ENCODE measurements at regions not wholly inside any gene's neighbourhood (a gene's known extent, or its start where the extent isn't known, plus 50 kb on each side); places are given as distances from the start of the nearest gene placed in this dataset.

DNA sequence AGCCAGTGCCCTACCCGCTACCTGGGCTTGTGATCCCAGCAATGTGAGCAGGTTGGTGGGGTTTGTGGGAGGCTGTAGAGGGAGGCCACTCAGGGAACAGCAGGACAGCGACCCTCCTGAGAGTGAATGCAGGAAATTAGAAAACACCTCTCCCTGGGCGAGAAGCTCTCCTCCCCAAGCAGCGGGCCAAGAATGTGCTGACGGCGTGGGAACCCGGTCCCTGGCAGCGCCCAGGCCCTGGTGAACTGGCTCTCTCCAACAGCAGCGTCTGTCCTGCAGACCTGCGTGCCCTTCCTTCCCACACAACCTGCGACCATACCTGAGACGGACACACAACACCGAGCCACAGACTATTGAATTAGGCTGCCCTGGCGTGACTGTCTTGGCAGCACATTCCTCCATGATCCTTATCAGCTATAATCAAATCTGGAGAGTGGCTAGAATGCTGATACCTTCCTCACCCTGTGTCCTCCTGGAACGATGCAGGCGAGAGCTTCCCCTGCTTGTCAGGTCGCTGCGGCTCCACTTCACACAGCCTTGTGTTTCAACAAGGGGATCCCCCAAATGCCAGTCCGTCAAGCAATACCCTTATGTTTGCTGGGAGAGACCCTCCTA, 114.8 kb upstream of the GSC start:
- DNase-seq (ENCODE audit: low read depth, low spot score) (no peak), FAIRE-seq (no peak)
- Histone ChIP-seq H3K27me3 (ENCODE audit: control insufficient read depth, extremely low read depth, insufficient read depth, low read length) (no peaks in the 10 kb centered on the region), H3K4me3 (ENCODE audit: control insufficient read depth in 2 of 3, extremely low read depth in 1 of 3, insufficient read depth in 2 of 3, low read depth in 1 of 3, low read length in 3 of 3) (no peak overlapping the region), H4K20me1 (ENCODE audit: control insufficient read depth, extremely low read depth, insufficient read depth, low read length) (no peaks in the 10 kb centered on the region), H3K4me1 (ENCODE audit: control insufficient read depth, extremely low read depth, insufficient read depth, low read length) (no peaks in the 10 kb centered on the region), H3K9me1 (ENCODE audit: control insufficient read depth, extremely low read depth, insufficient read depth, low read length) (no peaks in the 10 kb centered on the region), H3K27ac (ENCODE audit: control insufficient read depth, insufficient read depth, low read length) (no peak overlapping the region), H3K36me3 (ENCODE audit: control insufficient read depth in 2 of 2, extremely low read depth in 1 of 2, insufficient read depth in 2 of 2, low read length in 2 of 2) (no peaks in the 10 kb centered on the region), H3K79me2 (ENCODE audit: control insufficient read depth, insufficient read depth, low read length) (no peaks in the 10 kb centered on the region), H2AFZ (ENCODE audit: control insufficient read depth, low read length) (no peak overlapping the region), H3K9ac (ENCODE audit: control insufficient read depth, extremely low read depth, insufficient read depth, low read length) (no peak overlapping the region), H3K9me3 (ENCODE audit: control insufficient read depth, low read depth, low read length) (peaks cover 3% of the 10 kb centered on the region), H3K4me2 (ENCODE audit: control insufficient read depth, extremely low read depth, insufficient read depth, low read depth, low read length) (no peak overlapping the region)
- no peak for TF ChIP-seq EZH2 (IDR thresholded peaks at IDR 0.05; ENCODE audit: low read length)
- TF ChIP-seq, protein P1, sequence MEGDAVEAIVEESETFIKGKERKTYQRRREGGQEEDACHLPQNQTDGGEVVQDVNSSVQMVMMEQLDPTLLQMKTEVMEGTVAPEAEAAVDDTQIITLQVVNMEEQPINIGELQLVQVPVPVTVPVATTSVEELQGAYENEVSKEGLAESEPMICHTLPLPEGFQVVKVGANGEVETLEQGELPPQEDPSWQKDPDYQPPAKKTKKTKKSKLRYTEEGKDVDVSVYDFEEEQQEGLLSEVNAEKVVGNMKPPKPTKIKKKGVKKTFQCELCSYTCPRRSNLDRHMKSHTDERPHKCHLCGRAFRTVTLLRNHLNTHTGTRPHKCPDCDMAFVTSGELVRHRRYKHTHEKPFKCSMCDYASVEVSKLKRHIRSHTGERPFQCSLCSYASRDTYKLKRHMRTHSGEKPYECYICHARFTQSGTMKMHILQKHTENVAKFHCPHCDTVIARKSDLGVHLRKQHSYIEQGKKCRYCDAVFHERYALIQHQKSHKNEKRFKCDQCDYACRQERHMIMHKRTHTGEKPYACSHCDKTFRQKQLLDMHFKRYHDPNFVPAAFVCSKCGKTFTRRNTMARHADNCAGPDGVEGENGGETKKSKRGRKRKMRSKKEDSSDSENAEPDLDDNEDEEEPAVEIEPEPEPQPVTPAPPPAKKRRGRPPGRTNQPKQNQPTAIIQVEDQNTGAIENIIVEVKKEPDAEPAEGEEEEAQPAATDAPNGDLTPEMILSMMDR (optimal IDR thresholded peaks at IDR 0.05 in 1 of 3, IDR thresholded peaks at IDR 0.05 in 1 of 3, conservative IDR thresholded peaks at IDR 0.05 in 1 of 3; ENCODE audit: extremely low read depth in 1 of 3, insufficient read depth in 2 of 3, low read length in 3 of 3), result no peak
- dilution Hi-C loops (cut with MboI; ENCODE audit: extremely low pct_ligation_motif_present, low sequenced_read_pairs), result no loop called here

DNA sequence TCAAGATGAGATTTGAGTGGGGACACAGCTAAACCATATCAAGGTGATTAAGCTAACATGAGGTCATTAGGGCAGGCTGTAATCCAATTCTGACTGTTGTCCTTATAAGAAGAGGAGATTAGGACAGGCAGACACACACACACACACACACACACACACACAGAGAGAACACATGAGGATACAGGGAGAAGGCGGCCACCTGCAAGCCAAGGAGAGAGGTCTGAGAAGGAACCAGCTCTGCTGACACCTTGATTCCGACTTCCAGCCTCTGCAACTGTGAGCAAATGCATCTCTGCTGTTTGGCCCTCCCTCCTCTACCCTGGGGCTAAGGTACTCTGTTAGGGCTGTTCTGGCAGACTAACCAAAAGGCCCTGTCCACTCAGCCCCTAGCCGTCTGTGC, 112.5 kb upstream of the GSC start:
- no peaks in the 10 kb centered on the region for H3K36me3 ChIP-seq (ENCODE audit: control insufficient read depth in 2 of 2, extremely low read depth in 1 of 2, insufficient read depth in 2 of 2, low read length in 2 of 2)
- FAIRE-seq, result no peak
- H2AFZ ChIP-seq (ENCODE audit: control insufficient read depth, low read length), result no peak overlapping the region
- H3K27me3 ChIP-seq (ENCODE audit: control insufficient read depth, extremely low read depth, insufficient read depth, low read length), result no peaks in the 10 kb centered on the region
- no peaks in the 10 kb centered on the region for H4K20me1 ChIP-seq (ENCODE audit: control insufficient read depth, extremely low read depth, insufficient read depth, low read length)
- no peak overlapping the region for H3K4me2 ChIP-seq (ENCODE audit: control insufficient read depth, extremely low read depth, insufficient read depth, low read depth, low read length)
- dilution Hi-C loops (cut with MboI; ENCODE audit: extremely low pct_ligation_motif_present, low sequenced_read_pairs), result no loop called here
- TF ChIP-seq EZH2 (IDR thresholded peaks at IDR 0.05; ENCODE audit: low read length), result no peak
- no peaks in the 10 kb centered on the region for H3K9me3 ChIP-seq (ENCODE audit: control insufficient read depth, low read depth, low read length)
- no peaks in the 10 kb centered on the region for H3K79me2 ChIP-seq (ENCODE audit: control insufficient read depth, insufficient read depth, low read length)
- H3K27ac ChIP-seq (ENCODE audit: control insufficient read depth, insufficient read depth, low read length), result no peak overlapping the region
- no peaks in the 10 kb centered on the region for H3K4me1 ChIP-seq (ENCODE audit: control insufficient read depth, extremely low read depth, insufficient read depth, low read length)
- H3K9me1 ChIP-seq (ENCODE audit: control insufficient read depth, extremely low read depth, insufficient read depth, low read length), result no peaks in the 10 kb centered on the region
- H3K9ac ChIP-seq (ENCODE audit: control insufficient read depth, extremely low read depth, insufficient read depth, low read length), result no peak overlapping the region
- no peak for DNase-seq (ENCODE audit: low read depth, low spot score)
- no peak overlapping the region for H3K4me3 ChIP-seq (ENCODE audit: control insufficient read depth in 2 of 3, extremely low read depth in 1 of 3, insufficient read depth in 2 of 3, low read depth in 1 of 3, low read length in 3 of 3)

DNA sequence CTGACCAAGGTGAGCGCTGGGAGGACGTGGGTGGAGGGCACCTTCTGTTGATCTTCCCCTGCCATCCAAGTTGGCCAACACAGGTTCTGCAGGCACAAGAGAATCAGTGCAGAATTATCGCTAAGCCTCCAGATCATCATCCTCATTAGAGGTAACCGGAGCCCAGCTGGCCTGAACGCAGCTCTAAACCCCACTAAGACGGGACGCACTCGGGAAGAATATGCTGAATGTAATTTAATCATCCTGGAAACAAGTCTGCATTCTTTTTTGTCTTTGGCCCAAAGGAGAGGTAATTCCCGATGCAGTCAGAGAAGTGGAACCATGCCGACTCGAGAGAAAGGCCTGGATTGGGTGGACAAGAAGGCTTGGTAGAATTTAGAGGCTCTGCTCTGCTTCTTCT, 111.0 kb upstream of the GSC start:
- TF ChIP-seq, protein P1 (optimal IDR thresholded peaks at IDR 0.05 in 1 of 3, IDR thresholded peaks at IDR 0.05 in 1 of 3, conservative IDR thresholded peaks at IDR 0.05 in 1 of 3; ENCODE audit: extremely low read depth in 1 of 3, insufficient read depth in 2 of 3, low read length in 3 of 3), result no peak
- TF ChIP-seq EZH2 (IDR thresholded peaks at IDR 0.05; ENCODE audit: low read length), result no peak
- H3K9ac ChIP-seq (ENCODE audit: control insufficient read depth, extremely low read depth, insufficient read depth, low read length), result no peak overlapping the region
- H3K27ac ChIP-seq (ENCODE audit: control insufficient read depth, insufficient read depth, low read length), result no peak overlapping the region
- no peak overlapping the region for H2AFZ ChIP-seq (ENCODE audit: control insufficient read depth, low read length)
- dilution Hi-C loops (cut with MboI; ENCODE audit: extremely low pct_ligation_motif_present, low sequenced_read_pairs), result no loop called here
- no peak overlapping the region for H3K4me3 ChIP-seq (ENCODE audit: control insufficient read depth in 2 of 3, extremely low read depth in 1 of 3, insufficient read depth in 2 of 3, low read depth in 1 of 3, low read length in 3 of 3)
- H3K36me3 ChIP-seq (ENCODE audit: control insufficient read depth in 2 of 2, extremely low read depth in 1 of 2, insufficient read depth in 2 of 2, low read length in 2 of 2), result no peaks in the 10 kb centered on the region
- H3K4me1 ChIP-seq (ENCODE audit: control insufficient read depth, extremely low read depth, insufficient read depth, low read length), result no peaks in the 10 kb centered on the region
- no peaks in the 10 kb centered on the region for H3K27me3 ChIP-seq (ENCODE audit: control insufficient read depth, extremely low read depth, insufficient read depth, low read length)
- H3K4me2 ChIP-seq (ENCODE audit: control insufficient read depth, extremely low read depth, insufficient read depth, low read depth, low read length), result no peak overlapping the region
- DNase-seq (ENCODE audit: low read depth, low spot score) (no peak), FAIRE-seq (no peak)
- no peaks in the 10 kb centered on the region for H3K9me1 ChIP-seq (ENCODE audit: control insufficient read depth, extremely low read depth, insufficient read depth, low read length)
- H3K79me2 ChIP-seq (ENCODE audit: control insufficient read depth, insufficient read depth, low read length), result no peaks in the 10 kb centered on the region
- no peaks in the 10 kb centered on the region for H3K9me3 ChIP-seq (ENCODE audit: control insufficient read depth, low read depth, low read length)
- H4K20me1 ChIP-seq (ENCODE audit: control insufficient read depth, extremely low read depth, insufficient read depth, low read length), result no peaks in the 10 kb centered on the region

All from keratinocyte (primary cell).